AG04449 (cell line): ENCODE measurements at regions not wholly inside any gene's neighbourhood (a gene's known extent, or its start where the extent isn't known, plus 50 kb on each side); places are given as distances from the start of the nearest gene placed in this dataset.

Experiments used
- CTCF ChIA-PET: fragments of 350-600 bp; formaldehyde crosslinking; extraction: SDS; loops from one replicate; lab custom pipeline; 2021; ENCODE audit warnings: antibody characterized with exemption; lab: Yijun Ruan, JAX
- POLR2A ChIA-PET: fragments of 400-600, 350-600 bp; formaldehyde crosslinking; extraction: SDS; loops from one replicate; lab custom pipeline; 2020; ENCODE audit warnings: antibody characterized with exemption, inconsistent platforms; lab: Yijun Ruan, JAX
- DNase-seq: peaks from one replicate; pipeline ENCODE4 v3.0.0-alpha.2; 2010; ENCODE audit warnings: low read depth, low spot score
- H3K4me3 ChIP-seq: 2 replicates; pipeline ENCODE4 v1.5.1; 2011; ENCODE audit warnings: low read depth, mild to moderate bottlenecking, control low read depth, low read length
- CTCF ChIP-seq: IDR thresholded peaks from one replicate; pipeline ENCODE4 v1.5.1; 2011; ENCODE audit warnings: mild to moderate bottlenecking, moderate library complexity, low read length, control low read depth, inconsistent platforms; ENCODE audit not compliant: insufficient read depth; ENCODE audit errors: missing control alignments

- no peak for TF ChIP-seq CTCF
- POLR2A ChIA-PET, result no interaction called here
- CTCF ChIA-PET, result no interaction called here
- DNase-seq, result no peak
- no peak overlapping the region for H3K4me3 ChIP-seq
These were observed 492.6 kb downstream of the TOX3 start for GRCh38 chr16:52054326-52054725.

GRCh38 chr16:52052818-52053217 is 494.1 kb downstream of the TOX3 start:
- CTCF ChIA-PET, result no interaction called here
- no peak for TF ChIP-seq CTCF
- H3K4me3 ChIP-seq, result no peak overlapping the region
- POLR2A ChIA-PET, result no interaction called here
- DNase-seq, result no peak

- POLR2A ChIA-PET, result no interaction called here
- no peak for DNase-seq
- no peak for TF ChIP-seq CTCF
- no peak overlapping the region for H3K4me3 ChIP-seq
- CTCF ChIA-PET, result no interaction called here
These were observed 495.4 kb downstream of the TOX3 start for GRCh38 chr16:52051414-52052172.

GRCh38 chr16:52050418-52050817 is 496.5 kb downstream of the TOX3 start:
- CTCF ChIA-PET, result no interaction called here
- no peak for TF ChIP-seq CTCF
- POLR2A ChIA-PET, result no interaction called here
- DNase-seq, result no peak
- H3K4me3 ChIP-seq, result no peak overlapping the region

- POLR2A ChIA-PET, result no interaction called here
- CTCF ChIA-PET, result no interaction called here
- no peak for TF ChIP-seq CTCF
- no peak overlapping the region for H3K4me3 ChIP-seq
- DNase-seq, result no peak
These were observed 511.5 kb downstream of the TOX3 start for GRCh38 chr16:52035436-52035835.

GRCh38 chr16:52034830-52035229 is 512.1 kb downstream of the TOX3 start:
- CTCF ChIA-PET, result no interaction called here
- no peak overlapping the region for H3K4me3 ChIP-seq
- no peak for TF ChIP-seq CTCF
- POLR2A ChIA-PET, result no interaction called here
- DNase-seq, result no peak
